GM12873 (cell line): ENCODE measurements at regions not wholly inside any gene's neighbourhood (a gene's known extent, or its start where the extent isn't known, plus 50 kb on each side); places are given as distances from the start of the nearest gene placed in this dataset.

ENCODE experiments used
- CTCF ChIP-seq: IDR thresholded peaks from 2 replicates; pipeline ENCODE4 v1.5.1; 2012; ENCODE audit warnings: low read depth, mild to moderate bottlenecking, moderate library complexity, low read length, control low read depth; ENCODE audit not compliant: insufficient read depth; ENCODE audit errors: missing control alignments

- TF ChIP-seq CTCF: no peak
Measured at GRCh38 chr3:164730815-164731360, 347.4 kb downstream of the SI start.

- no peak for TF ChIP-seq CTCF
Measured at GRCh38 chr3:164723396-164723795, 354.9 kb downstream of the SI start.

- no peak for TF ChIP-seq CTCF
Measured at GRCh38 chr3:164687902-164688301, 390.4 kb downstream of the SI start.

- TF ChIP-seq CTCF: no peak
Measured at GRCh38 chr3:164687211-164687610, 391.1 kb downstream of the SI start.

- no peak for TF ChIP-seq CTCF
Measured at GRCh38 chr3:164683489-164683888, 394.8 kb downstream of the SI start.

GRCh38 chr3:164679245-164679644, 399.1 kb downstream of the SI start:
- TF ChIP-seq CTCF: no peak

- TF ChIP-seq CTCF: no peak
Measured at GRCh38 chr3:164677317-164677716, 401.0 kb downstream of the SI start.

GRCh38 chr3:164673738-164674137, 404.6 kb downstream of the SI start:
- no peak for TF ChIP-seq CTCF
